Prostate gland (tissue), 2 donors: ENCODE measurements at regions not wholly inside any gene's neighbourhood (a gene's known extent, or its start where the extent isn't known, plus 50 kb on each side); places are given as distances from the start of the nearest gene placed in this dataset.

Experiments
- POLR2A ChIP-seq: fragments of 450-650 bp; IDR thresholded peaks from one replicate; pipeline ENCODE4 v1.6.1; 2016; ENCODE audit warnings: antibody characterized with exemption, mild to moderate bottlenecking
- TF ChIP-seq, protein P1 (sequence below), 4 experiments: fragments of 200-600 bp in 2 of 4; fragments of 450-650 bp in 2 of 4; sonication (generic) in 2 of 4; IDR thresholded peaks; 1 replicate in 3 of 4; 2 replicates in 1 of 4; pipeline ENCODE4 v1.5.1; 2016 to 2019; ENCODE audit warnings: antibody characterized with exemption in 4 of 4, mild to moderate bottlenecking in 2 of 4, moderate library complexity in 2 of 4

DNA sequence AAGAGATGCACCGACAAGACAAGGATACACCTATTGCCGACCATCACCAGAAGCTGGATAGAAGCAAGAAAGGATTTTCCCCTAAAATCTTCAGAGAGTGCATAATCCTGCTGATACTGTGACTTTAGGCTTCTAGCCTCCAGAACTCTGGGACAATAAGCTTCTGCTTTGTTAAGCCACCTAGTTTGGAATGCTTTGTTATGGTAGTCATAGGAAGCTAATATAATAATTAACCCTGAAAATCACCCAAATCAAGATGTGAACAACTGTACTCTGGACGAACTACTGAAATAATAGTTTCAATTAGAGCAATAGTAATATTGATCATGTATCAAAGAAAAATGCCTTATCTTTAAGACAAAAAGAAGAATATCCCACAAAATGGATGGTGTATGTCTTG, 524.6 kb downstream of the EFNB2 start:
- TF ChIP-seq, protein P1, sequence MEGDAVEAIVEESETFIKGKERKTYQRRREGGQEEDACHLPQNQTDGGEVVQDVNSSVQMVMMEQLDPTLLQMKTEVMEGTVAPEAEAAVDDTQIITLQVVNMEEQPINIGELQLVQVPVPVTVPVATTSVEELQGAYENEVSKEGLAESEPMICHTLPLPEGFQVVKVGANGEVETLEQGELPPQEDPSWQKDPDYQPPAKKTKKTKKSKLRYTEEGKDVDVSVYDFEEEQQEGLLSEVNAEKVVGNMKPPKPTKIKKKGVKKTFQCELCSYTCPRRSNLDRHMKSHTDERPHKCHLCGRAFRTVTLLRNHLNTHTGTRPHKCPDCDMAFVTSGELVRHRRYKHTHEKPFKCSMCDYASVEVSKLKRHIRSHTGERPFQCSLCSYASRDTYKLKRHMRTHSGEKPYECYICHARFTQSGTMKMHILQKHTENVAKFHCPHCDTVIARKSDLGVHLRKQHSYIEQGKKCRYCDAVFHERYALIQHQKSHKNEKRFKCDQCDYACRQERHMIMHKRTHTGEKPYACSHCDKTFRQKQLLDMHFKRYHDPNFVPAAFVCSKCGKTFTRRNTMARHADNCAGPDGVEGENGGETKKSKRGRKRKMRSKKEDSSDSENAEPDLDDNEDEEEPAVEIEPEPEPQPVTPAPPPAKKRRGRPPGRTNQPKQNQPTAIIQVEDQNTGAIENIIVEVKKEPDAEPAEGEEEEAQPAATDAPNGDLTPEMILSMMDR (IDR thresholded peaks at IDR 0.05): no peak
- no peak for TF ChIP-seq POLR2A
